ENCODE measurements at regions not wholly inside any gene's neighbourhood (a gene's known extent, or its start where the extent isn't known, plus 50 kb on each side); places are given as distances from the start of the nearest gene placed in this dataset.

DNA sequence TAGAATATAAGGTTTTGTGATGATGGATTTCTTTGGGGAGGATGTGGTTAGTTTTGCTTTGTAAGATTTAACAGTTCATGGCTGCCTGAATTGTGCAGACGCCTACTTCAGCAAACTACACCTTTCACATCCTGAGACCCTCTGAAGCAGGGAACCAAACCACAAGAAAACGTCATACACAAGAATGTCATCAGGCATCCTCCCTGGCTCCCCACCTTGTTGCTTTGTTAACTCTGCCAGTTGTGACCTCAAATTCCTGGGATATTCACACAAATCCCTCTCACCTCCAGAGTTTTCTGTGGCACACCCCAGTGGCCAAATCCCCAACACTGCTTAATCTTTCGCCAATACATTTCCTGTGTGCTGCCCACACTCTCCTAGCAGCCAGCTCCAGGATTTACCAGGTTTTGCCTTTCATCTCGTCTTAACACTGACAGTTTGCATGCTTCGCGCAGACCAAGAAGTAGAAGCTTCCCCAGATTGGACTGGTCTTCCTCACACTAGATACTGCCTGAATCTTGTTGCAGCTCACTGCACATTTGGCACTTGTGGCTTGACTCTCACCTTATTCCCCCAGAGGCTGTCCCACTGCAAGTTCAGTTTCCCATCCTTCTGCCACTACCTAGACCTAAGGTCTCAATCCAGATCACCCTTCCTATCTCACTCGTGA is 51.1 kb upstream of the CTTNBP2NL start:
- no peak for TF ChIP-seq POLR3A (IDR thresholded peaks at IDR 0.05; ENCODE audit: borderline replicate concordance, extremely low read depth, insufficient read depth, insufficient read length)
- TF ChIP-seq, protein P1, sequence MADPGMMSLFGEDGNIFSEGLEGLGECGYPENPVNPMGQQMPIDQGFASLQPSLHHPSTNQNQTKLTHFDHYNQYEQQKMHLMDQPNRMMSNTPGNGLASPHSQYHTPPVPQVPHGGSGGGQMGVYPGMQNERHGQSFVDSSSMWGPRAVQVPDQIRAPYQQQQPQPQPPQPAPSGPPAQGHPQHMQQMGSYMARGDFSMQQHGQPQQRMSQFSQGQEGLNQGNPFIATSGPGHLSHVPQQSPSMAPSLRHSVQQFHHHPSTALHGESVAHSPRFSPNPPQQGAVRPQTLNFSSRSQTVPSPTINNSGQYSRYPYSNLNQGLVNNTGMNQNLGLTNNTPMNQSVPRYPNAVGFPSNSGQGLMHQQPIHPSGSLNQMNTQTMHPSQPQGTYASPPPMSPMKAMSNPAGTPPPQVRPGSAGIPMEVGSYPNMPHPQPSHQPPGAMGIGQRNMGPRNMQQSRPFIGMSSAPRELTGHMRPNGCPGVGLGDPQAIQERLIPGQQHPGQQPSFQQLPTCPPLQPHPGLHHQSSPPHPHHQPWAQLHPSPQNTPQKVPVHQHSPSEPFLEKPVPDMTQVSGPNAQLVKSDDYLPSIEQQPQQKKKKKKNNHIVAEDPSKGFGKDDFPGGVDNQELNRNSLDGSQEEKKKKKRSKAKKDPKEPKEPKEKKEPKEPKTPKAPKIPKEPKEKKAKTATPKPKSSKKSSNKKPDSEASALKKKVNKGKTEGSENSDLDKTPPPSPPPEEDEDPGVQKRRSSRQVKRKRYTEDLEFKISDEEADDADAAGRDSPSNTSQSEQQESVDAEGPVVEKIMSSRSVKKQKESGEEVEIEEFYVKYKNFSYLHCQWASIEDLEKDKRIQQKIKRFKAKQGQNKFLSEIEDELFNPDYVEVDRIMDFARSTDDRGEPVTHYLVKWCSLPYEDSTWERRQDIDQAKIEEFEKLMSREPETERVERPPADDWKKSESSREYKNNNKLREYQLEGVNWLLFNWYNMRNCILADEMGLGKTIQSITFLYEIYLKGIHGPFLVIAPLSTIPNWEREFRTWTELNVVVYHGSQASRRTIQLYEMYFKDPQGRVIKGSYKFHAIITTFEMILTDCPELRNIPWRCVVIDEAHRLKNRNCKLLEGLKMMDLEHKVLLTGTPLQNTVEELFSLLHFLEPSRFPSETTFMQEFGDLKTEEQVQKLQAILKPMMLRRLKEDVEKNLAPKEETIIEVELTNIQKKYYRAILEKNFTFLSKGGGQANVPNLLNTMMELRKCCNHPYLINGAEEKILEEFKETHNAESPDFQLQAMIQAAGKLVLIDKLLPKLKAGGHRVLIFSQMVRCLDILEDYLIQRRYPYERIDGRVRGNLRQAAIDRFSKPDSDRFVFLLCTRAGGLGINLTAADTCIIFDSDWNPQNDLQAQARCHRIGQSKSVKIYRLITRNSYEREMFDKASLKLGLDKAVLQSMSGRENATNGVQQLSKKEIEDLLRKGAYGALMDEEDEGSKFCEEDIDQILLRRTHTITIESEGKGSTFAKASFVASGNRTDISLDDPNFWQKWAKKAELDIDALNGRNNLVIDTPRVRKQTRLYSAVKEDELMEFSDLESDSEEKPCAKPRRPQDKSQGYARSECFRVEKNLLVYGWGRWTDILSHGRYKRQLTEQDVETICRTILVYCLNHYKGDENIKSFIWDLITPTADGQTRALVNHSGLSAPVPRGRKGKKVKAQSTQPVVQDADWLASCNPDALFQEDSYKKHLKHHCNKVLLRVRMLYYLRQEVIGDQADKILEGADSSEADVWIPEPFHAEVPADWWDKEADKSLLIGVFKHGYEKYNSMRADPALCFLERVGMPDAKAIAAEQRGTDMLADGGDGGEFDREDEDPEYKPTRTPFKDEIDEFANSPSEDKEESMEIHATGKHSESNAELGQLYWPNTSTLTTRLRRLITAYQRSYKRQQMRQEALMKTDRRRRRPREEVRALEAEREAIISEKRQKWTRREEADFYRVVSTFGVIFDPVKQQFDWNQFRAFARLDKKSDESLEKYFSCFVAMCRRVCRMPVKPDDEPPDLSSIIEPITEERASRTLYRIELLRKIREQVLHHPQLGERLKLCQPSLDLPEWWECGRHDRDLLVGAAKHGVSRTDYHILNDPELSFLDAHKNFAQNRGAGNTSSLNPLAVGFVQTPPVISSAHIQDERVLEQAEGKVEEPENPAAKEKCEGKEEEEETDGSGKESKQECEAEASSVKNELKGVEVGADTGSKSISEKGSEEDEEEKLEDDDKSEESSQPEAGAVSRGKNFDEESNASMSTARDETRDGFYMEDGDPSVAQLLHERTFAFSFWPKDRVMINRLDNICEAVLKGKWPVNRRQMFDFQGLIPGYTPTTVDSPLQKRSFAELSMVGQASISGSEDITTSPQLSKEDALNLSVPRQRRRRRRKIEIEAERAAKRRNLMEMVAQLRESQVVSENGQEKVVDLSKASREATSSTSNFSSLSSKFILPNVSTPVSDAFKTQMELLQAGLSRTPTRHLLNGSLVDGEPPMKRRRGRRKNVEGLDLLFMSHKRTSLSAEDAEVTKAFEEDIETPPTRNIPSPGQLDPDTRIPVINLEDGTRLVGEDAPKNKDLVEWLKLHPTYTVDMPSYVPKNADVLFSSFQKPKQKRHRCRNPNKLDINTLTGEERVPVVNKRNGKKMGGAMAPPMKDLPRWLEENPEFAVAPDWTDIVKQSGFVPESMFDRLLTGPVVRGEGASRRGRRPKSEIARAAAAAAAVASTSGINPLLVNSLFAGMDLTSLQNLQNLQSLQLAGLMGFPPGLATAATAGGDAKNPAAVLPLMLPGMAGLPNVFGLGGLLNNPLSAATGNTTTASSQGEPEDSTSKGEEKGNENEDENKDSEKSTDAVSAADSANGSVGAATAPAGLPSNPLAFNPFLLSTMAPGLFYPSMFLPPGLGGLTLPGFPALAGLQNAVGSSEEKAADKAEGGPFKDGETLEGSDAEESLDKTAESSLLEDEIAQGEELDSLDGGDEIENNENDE (IDR thresholded peaks at IDR 0.05; ENCODE audit: low read depth, low read length) = no peak
- TF ChIP-seq ZNF184 (CRISPR knock-in tag; IDR thresholded peaks at IDR 0.05) = no peak
- TF ChIP-seq ZBTB17 (CRISPR knock-in tag; IDR thresholded peaks at IDR 0.05) = no peak
- TF ChIP-seq SRSF1 (IDR thresholded peaks at IDR 0.05; ENCODE audit: low read depth, low read length) = no peak
- TF ChIP-seq, protein P2, sequence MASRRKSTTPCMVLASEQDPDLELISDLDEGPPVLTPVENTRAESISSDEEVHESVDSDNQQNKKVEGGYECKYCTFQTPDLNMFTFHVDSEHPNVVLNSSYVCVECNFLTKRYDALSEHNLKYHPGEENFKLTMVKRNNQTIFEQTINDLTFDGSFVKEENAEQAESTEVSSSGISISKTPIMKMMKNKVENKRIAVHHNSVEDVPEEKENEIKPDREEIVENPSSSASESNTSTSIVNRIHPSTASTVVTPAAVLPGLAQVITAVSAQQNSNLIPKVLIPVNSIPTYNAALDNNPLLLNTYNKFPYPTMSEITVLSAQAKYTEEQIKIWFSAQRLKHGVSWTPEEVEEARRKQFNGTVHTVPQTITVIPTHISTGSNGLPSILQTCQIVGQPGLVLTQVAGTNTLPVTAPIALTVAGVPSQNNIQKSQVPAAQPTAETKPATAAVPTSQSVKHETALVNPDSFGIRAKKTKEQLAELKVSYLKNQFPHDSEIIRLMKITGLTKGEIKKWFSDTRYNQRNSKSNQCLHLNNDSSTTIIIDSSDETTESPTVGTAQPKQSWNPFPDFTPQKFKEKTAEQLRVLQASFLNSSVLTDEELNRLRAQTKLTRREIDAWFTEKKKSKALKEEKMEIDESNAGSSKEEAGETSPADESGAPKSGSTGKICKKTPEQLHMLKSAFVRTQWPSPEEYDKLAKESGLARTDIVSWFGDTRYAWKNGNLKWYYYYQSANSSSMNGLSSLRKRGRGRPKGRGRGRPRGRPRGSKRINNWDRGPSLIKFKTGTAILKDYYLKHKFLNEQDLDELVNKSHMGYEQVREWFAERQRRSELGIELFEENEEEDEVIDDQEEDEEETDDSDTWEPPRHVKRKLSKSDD (conservative IDR thresholded peaks at IDR 0.05; ENCODE audit: low read length) = no peak
- TF ChIP-seq TAF1 (IDR thresholded peaks at IDR 0.05; ENCODE audit: control insufficient read depth, extremely low read depth, insufficient read depth, low read length, severe bottlenecking) = no peak

Data from K562 (cell line).